Adrenal gland (tissue), 9 donors: ENCODE measurements at regions not wholly inside any gene's neighbourhood (a gene's known extent, or its start where the extent isn't known, plus 50 kb on each side); places are given as distances from the start of the nearest gene placed in this dataset.

Source experiments
- DNase-seq, 7 donors: peaks; one replicate each; pipeline ENCODE4 v3.0.0-alpha.2; 2019 to 2020
- H3K27ac ChIP-seq, 5 donors: fragments of 200-600 bp; sonication (generic) in 4 of 5; 1 replicate in 3 of 5; 2 replicates in 2 of 5; pipeline versions ENCODE4 v1.5.1 to v1.8.0; 2016 to 2020; ENCODE audit warnings: mild to moderate bottlenecking in 1 of 5
- H3K27me3 ChIP-seq: fragments of 200-600 bp; 2 replicates; pipeline ENCODE4 v1.8.0; 2021
- H3K36me3 ChIP-seq, 2 donors: fragments of 200-600 bp; replicated peaks in 1 of 2; 1 replicate in 1 of 2; 2 replicates in 1 of 2; pipeline versions ENCODE4 v1.5.1 to v1.8.0; 2018 to 2022
- H3K4me1 ChIP-seq, 2 donors: fragments of 200-600 bp; replicated peaks in 1 of 2; 1 replicate in 1 of 2; 2 replicates in 1 of 2; pipeline versions ENCODE4 v1.5.1 to v1.8.0; 2018 to 2021
- H3K4me3 ChIP-seq, 4 donors: fragments of 200-600 bp; sonication (generic) in 3 of 4; one replicate each; pipeline ENCODE4 v1.5.1; 2016 to 2018
- H3K9me3 ChIP-seq, 3 donors: fragments of 200-600 bp; sonication (generic) in 1 of 3; replicated peaks in 1 of 3; 1 replicate in 2 of 3; 2 replicates in 1 of 3; pipeline versions ENCODE4 v1.5.1 to v1.8.0; 2016 to 2021
- POLR2A ChIP-seq, 2 donors: fragments of 450-650 bp; IDR thresholded peaks; one replicate each; pipeline ENCODE4 v1.6.1; 2017; ENCODE audit warnings: antibody characterized with exemption in 2 of 2, mild to moderate bottlenecking in 2 of 2, moderate library complexity in 1 of 2
- WGBS, 4 donors: extraction: QIAGEN DNeasy Blood & Tissue Kit in 2 of 4; methylation state at CpG; one replicate each; pipeline versions ENCODE4 v1.1.5 to v1.1.7; 2013 to 2017; 5-methylcytosine and 5-hydroxymethylcytosine counted together
- intact Hi-C, 2 donors: fragments of 100-400 bp; cut with DNase I; formaldehyde crosslinking; loops; one replicate each; pipeline versions ENCODE4 v1.14.1 to v1.15.0; 2022 to 2023
- TF ChIP-seq, protein P1 (sequence below), 6 experiments: fragments of 450-650 bp in 4 of 6; fragments of 200-600 bp in 2 of 6; sonication (generic) in 1 of 6; IDR thresholded peaks; 1 replicate in 5 of 6; 2 replicates in 1 of 6; pipeline versions ENCODE4 v1.5.1 to v1.8.0; 2016 to 2021; ENCODE audit warnings: antibody characterized with exemption in 6 of 6, mild to moderate bottlenecking in 2 of 6, moderate library complexity in 1 of 6
- donor health status: healthy with polysubstance abuse.
- donor health status: Bipolar disorder and iron deficiency.
- donor health status: DM: yes; HTN: yes; CAD: no.
- donor health status: DM: no; HTN: no; CAD: no.
- donor health status: DM: no; HTN: no; CAD: no.

DNA sequence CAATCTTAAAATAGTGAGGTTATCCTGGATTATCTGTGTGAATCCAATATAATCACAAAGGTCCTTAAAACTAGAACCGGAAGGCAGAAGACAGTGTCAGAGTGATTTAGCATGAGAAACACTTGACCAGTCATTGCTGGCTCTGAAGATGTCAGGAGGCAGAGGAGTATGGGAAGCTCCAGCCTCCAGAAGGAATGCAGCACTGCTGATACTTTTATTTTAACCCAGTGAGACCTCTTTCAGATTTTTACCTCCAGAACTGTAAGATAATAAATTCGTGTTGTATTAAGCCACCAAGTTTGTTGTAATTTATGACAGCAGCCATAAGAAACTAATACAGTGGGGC is 134.4 kb upstream of the ZC3H12C start:
- WGBS, 4 donors: 63 to 77% (median 71%) methylated on average over 2 of the region's 2 CpGs
- TF ChIP-seq POLR2A (IDR thresholded peaks at IDR 0.05): no peak
- TF ChIP-seq, protein P1, sequence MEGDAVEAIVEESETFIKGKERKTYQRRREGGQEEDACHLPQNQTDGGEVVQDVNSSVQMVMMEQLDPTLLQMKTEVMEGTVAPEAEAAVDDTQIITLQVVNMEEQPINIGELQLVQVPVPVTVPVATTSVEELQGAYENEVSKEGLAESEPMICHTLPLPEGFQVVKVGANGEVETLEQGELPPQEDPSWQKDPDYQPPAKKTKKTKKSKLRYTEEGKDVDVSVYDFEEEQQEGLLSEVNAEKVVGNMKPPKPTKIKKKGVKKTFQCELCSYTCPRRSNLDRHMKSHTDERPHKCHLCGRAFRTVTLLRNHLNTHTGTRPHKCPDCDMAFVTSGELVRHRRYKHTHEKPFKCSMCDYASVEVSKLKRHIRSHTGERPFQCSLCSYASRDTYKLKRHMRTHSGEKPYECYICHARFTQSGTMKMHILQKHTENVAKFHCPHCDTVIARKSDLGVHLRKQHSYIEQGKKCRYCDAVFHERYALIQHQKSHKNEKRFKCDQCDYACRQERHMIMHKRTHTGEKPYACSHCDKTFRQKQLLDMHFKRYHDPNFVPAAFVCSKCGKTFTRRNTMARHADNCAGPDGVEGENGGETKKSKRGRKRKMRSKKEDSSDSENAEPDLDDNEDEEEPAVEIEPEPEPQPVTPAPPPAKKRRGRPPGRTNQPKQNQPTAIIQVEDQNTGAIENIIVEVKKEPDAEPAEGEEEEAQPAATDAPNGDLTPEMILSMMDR (IDR thresholded peaks at IDR 0.05): no peak
- peaks cover 0 to 5% of the 10 kb centered on the region in 2 donors for H3K4me1 ChIP-seq
- no peaks in the 10 kb centered on the region for H3K27me3 ChIP-seq
- intact Hi-C loops: loop anchor here in 1 of 2 donors (10.0 kb wide), 1 partner anchor 126 kb away; no protein-coding TSS in a partner anchor
- H3K36me3 ChIP-seq: no peaks in the 10 kb centered on the region
- DNase-seq: no peak
- no peaks in the 10 kb centered on the region for H3K9me3 ChIP-seq
- H3K4me3 ChIP-seq: no peak overlapping the region
- no peak overlapping the region for H3K27ac ChIP-seq

DNA sequence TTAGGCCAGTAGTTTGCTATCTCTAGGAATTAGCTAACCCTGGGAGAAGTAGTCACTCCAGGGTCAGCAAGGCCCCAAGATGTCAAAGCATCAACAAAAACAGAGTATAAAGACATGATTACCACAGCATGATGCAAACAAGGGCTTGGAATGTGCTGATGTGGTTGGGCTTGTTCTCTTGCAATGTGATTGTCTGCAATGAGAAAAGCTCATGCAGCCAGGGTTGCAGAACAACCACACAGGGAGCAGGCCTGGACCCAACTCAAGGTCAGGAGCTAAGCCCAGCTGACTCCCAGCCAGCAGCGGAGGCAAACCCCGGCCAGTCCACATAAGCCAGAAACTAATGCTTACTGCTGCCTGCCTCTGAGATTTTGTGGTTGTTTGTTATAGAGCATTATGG is 132.4 kb upstream of the ZC3H12C start:
- WGBS, 4 donors: 5 to 32% (median 30%) methylated on average over 2 of the region's 2 CpGs; no CpG with 5 or more reads in 1 of the 4 donors
- H3K4me3 ChIP-seq: no peak overlapping the region
- H3K36me3 ChIP-seq: no peaks in the 10 kb centered on the region
- H3K9me3 ChIP-seq: no peaks in the 10 kb centered on the region
- TF ChIP-seq, protein P1 (IDR thresholded peaks at IDR 0.05): no peak
- peak in 1 of 2 donors; percentile 50 for TF ChIP-seq POLR2A (IDR thresholded peaks at IDR 0.05)
- intact Hi-C loops: loop anchor here in 1 of 2 donors (10.0 kb wide), 1 partner anchor 64 kb away; no protein-coding TSS in a partner anchor
- peaks cover 0 to 5% of the 10 kb centered on the region in 2 donors for H3K4me1 ChIP-seq
- H3K27me3 ChIP-seq: no peaks in the 10 kb centered on the region
- DNase-seq: peak; percentile 76 to 94 (median 94)
- H3K27ac ChIP-seq: peak overlapping the region; percentile 56 to 78 (median 67)

DNA sequence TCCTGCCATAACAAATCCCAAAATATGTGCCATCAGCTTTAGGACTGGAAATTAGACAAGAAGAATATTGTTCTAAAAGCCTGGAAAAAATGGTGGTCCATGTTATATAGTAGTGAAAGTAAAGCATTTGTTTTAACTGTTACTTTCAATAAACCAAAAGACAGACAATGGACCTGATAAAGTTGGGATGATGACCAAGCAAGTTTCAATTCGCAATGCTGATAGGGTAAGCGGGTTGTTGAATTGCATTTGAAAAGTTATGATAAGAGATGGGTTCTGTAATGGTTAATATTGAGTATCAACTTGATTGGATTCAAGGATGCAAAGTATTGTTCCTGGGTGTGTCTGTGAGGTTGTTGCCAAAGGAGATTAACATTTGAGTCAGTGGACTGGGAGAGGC is 131.9 kb upstream of the ZC3H12C start:
- intact Hi-C loops: loop anchor here in 1 of 2 donors (10.0 kb wide), 1 partner anchor 64 kb away; no protein-coding TSS in a partner anchor

DNA sequence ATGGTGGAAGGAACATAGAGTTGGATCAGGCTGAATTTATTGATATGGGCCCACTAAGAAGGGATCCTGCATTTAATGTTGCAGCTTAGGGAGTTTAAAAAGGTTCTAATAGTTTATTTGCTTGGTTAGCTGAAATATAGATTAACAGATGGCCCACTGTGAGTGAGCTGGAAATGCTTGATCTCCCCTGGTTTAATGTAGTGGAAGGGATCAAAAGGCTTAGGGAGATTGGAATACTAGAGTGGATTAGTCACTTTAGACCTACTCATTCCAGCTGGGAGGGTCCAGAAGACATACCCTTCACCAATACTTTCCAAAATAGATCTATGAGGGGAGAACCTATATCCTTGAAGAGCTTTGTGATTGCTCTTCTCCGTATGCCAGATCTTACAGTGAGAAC is 130.1 kb upstream of the ZC3H12C start:
- H3K27me3 ChIP-seq: no peaks in the 10 kb centered on the region
- no peak overlapping the region for H3K27ac ChIP-seq
- H3K9me3 ChIP-seq: no peaks in the 10 kb centered on the region
- H3K36me3 ChIP-seq: no peaks in the 10 kb centered on the region
- no peak overlapping the region for H3K4me3 ChIP-seq
- 91 to 97% (median 93%) methylated on average over 1 of the region's 1 CpG for WGBS, 4 donors
- intact Hi-C loops: loop anchor here in 1 of 2 donors (10.0 kb wide), 1 partner anchor 62 kb away; no protein-coding TSS in a partner anchor
- TF ChIP-seq POLR2A (IDR thresholded peaks at IDR 0.05): no peak
- TF ChIP-seq, protein P1 (IDR thresholded peaks at IDR 0.05): no peak
- H3K4me1 ChIP-seq: peaks cover 0 to 5% of the 10 kb centered on the region in 2 donors
- DNase-seq: no peak

More for the DNA sequence above, 131.9 kb upstream of the ZC3H12C start:
- H3K4me1 ChIP-seq: peaks cover 0 to 5% of the 10 kb centered on the region in 2 donors
- TF ChIP-seq POLR2A (IDR thresholded peaks at IDR 0.05): no peak
- TF ChIP-seq, protein P1 (IDR thresholded peaks at IDR 0.05): no peak
- H3K36me3 ChIP-seq: no peaks in the 10 kb centered on the region
- no peak for DNase-seq
- no peak overlapping the region for H3K27ac ChIP-seq
- no peaks in the 10 kb centered on the region for H3K27me3 ChIP-seq
- no peaks in the 10 kb centered on the region for H3K9me3 ChIP-seq
- 93 to 100% (median 94%) methylated on average over 2 of the region's 2 CpGs for WGBS, 4 donors
- H3K4me3 ChIP-seq: no peak overlapping the region
